Stimulated activated naive CD4-positive, alpha-beta T cell (primary cell): ENCODE measurements at regions not wholly inside any gene's neighbourhood (a gene's known extent, or its start where the extent isn't known, plus 50 kb on each side); places are given as distances from the start of the nearest gene placed in this dataset.

Experiments
- DNase-seq, 6 experiments: peaks; one replicate each; lab custom pipeline; 2025; lab: John Stamatoyannopoulos, UW

- no peak for DNase-seq
Measured at GRCh38 chr6:90870561-90870960, 283.7 kb upstream of the MAP3K7 start.

DNA sequence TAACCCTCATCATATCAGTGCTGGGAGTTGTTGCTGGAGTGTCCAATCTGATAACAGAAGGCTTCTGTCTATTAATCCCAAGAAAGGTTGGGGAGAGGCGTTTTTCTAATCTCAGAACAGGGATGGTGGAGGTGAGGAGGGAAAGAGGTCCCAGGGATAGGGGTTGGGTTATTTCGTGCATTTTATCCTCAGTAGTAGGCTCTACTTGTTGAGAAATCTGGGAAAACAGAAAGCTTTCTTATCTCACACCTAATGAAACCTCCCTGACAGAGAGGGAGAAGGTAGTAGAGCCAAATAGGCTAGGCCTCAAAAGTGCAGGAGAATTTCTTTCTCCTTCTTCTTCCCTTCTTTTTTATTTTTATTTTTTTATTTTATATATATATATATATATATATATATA is 281.8 kb upstream of the MAP3K7 start:
- DNase-seq: no peak

GRCh38 chr6:90868256-90868655 is 281.4 kb upstream of the MAP3K7 start:
- DNase-seq: no peak

GRCh38 chr6:90865513-90865912 is 278.6 kb upstream of the MAP3K7 start:
- no peak for DNase-seq

- no peak for DNase-seq
Measured at GRCh38 chr6:90863043-90863442, 276.2 kb upstream of the MAP3K7 start.

GRCh38 chr6:90860822-90861601 is 274.1 kb upstream of the MAP3K7 start:
- DNase-seq: no peak

- DNase-seq: no peak
Measured at GRCh38 chr6:90859612-90860011, 272.7 kb upstream of the MAP3K7 start.

- DNase-seq: no peak
Measured at GRCh38 chr6:90859056-90859455, 272.2 kb upstream of the MAP3K7 start.

DNA sequence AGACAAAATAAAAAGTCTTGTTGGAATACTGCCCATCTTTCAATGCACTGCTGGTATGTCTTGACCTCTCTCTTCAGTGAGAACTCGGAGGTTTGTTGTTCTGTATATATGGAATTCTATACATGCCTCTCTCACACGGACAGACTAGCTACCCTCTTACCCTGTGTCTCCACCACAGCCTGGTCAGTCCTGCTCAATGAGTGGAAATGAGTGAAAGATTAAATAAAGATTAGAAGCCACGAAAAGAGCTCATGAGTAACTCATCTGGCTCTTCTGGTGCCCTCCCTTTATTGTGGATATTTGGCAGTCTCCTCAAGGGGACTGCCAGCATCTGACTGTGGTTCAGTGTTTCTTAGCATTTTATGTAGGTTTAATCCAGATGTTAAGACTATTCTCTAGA is 262.8 kb upstream of the MAP3K7 start:
- no peak for DNase-seq

- DNase-seq: no peak
Measured at GRCh38 chr6:90846824-90847223, 260.0 kb upstream of the MAP3K7 start.

DNA sequence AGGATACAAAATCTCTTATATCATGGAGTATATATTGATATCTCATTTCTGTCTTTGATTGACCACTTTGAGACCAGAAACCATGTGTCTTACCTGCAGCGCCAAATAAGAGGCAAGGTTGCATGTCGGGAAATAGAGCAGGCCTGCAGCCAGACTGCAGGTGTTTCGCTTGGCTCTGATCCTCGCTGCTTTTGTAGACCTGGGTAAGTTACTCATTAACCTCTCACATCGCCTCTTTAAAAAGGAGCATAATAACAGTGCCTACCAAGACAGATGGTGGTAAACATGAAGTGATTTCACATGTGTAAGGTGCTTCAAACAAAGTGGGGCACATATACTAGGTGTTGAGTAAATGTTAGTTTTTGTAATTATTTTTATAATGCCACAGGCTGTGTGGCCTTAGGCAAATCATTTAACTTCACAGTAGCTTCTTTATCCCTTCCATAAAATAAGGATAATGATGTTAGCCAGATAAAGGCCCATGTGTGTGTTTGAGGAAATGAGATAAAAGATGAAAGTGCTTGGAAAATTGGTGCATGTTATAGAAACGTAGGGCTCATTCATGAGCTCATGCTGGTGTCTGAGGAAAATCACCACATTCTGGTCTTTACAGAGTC is 248.8 kb upstream of the MAP3K7 start:
- DNase-seq: no peak

DNA sequence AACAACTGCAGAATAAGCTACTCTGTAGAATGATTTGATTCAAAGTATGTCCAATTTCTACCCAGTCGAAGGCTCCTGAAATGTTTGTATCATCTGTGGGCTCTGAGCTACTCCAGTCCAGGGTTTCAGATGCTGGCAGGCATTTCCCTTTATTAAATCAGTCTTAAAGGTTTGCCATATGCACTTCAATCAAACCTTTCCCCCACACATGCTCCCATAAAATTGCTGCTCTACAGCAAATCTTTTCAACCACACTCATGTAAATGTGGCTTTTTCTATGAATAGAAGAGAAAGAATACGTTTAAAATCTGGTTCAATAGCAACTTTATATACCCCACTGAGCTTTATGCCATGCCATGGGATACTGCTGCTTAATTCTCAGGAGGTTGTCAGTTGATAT is 242.4 kb upstream of the MAP3K7 start:
- DNase-seq: no peak

DNA sequence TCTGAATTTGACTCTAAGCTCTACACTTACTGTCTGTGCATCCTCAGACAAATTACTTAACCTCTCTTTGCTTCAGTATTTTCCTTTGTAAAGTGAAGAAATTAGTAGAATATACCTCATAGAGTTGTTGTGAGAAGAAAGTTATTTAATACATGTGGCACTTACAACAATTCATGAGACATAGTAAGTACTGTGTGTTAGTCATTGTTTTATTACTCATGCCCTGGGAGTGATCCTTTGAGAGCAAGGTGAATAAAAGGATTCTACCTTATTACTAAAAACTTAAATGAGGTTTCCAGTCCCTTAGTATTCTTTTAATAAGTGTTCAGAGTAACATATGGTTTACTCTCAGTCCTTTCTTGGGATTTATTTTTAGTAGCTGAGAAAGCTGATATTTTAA is 233.6 kb upstream of the MAP3K7 start:
- no peak for DNase-seq

GRCh38 chr6:90819483-90819882 is 232.6 kb upstream of the MAP3K7 start:
- no peak for DNase-seq

DNA sequence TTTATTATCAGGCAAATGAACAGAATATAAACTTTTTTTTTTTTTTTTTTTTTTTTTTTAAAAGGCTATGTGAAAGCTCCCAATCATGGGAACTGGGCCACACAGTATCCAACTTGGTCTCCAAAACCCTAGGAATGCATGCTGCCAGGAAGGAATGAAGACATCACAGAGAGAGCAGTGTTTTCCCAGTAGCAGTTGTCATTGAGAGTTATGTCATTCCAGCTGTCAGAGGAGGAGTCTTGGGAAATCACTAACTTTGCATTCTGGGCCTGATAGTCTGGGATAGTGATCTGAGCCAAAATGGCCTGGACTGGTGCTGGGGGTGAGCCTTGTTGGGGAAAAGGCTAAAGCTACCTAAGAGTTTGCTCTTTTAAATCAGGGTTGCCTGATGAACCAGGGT is 231.3 kb upstream of the MAP3K7 start:
- DNase-seq: no peak

DNA sequence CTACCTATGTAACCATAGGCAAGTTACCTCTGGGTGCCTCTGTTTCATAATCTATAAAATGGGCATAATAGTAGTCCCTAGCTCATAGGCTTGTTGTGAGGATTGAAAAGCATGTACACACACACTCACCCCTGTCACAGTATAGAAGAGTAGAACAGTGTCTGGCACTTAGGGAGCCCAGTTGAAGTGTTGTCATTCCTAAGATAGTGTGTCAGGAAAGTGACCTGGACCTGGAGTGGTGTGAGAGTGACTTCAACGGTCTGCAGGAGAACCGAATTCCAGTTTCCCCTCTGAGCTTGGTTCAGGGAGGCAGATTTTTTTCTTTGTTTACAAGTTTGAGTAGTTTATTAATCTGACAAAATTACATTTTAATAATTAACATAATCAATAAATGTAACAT is 229.9 kb upstream of the MAP3K7 start:
- no peak for DNase-seq

DNA sequence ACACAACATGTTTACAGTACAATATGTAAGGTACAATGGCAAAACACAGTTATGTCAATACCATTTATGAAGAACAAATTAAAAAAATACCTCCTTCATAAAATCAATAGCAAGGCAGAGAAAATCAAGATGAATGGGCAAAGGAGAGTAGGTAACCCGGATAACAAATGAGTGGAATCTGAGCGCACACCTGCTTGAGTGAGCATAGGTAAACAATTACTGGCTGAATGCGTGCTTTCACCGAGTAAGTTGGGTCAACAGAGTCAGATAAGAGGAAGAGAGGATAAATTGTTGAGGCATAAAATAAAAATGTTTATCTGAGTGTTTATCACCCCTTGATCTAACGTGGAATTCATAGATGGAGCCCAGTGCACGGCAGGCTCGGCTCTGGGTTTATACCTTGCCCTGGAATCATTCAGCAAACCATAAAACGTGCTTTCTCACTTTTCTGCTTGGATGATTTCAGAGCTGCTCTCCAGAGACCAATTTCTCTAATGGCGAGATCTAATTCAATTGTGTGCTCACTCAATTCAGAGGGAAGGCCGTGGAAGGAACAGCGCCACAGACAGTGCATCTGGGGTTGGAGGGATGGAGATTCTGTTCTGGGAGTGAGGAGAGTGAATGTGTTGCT is 224.8 kb upstream of the MAP3K7 start:
- DNase-seq: no peak

DNA sequence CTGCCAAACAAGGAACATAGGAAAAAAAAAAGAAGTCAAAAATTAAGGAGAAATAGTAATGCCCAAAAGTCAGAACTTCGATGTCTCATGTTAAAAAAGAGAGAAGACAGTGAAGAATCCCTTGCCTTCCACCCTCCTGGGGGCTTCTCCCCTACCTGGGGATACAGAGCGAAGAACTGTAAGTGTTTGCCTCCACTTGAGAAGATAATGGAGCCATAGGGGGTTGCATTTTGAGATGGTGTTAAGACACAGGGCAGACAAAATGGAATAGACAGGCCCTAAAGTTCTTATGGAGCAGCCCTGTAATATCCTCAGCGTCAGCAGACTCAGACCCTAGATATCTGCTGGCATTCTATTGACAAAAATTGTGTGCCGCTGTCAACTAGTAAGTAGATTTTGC is 222.2 kb upstream of the MAP3K7 start:
- no peak for DNase-seq

DNA sequence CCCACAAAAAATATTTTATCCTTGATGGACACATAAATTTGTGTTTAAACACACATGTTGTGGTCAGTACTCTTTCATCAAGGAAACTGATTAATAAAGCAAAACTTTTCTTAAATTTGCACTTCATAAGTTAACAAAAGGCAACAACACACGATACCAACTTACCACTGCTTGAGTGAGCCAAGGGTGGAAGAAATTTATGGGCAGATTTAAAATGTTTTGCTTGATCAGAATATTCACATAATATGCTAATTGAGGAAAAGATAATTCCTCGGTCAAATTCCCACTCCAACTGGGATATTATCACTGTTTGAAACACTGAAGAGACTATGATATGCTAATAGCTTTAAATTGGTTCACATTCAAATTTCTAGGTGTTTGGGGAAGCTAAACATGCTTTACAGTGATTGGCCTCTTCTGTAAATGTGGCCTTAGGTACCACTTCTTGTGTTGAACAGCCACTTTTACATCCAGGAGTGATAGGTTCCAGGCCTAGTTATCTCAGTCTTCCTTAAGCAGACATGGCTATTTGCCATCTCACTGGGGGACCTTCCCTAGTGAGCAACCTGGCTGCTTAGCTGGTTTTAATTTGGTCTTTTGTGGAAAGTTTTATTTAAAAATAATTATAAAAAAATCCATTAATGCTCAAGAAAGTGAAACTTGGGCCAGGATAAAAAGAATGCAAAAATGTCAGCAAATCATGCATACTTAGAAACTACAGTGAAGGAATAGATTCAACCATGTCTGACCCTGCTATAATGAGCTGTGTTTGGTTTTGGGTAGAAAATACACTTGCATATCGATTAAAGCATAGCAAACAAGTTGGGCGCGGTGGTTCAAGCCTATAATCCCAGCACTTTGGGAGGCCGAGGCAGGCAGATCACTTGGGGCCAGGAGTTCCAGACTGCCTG is 221.2 kb upstream of the MAP3K7 start:
- DNase-seq: no peak

- no peak for DNase-seq
Measured at GRCh38 chr6:90805619-90806155, 218.8 kb upstream of the MAP3K7 start.

DNA sequence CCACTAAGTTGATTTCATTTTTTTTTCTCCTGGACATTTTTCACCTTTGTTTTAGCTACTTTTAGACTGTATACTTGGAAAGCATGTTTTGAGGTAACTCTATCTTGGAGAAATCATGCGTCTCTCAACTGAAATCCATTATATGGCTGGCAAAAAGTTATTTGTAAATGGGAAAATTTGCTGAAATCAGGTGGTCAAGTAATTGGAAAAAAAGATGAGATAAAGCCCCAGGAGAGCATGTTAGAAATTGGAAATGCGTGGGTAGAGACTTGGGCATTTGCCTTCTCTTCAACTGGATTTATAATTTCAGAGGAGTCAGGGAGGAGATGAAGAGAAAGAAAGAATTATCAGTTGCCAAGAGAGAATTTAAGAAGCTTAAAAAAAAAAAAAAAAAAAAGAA is 217.1 kb upstream of the MAP3K7 start:
- DNase-seq: no peak

- DNase-seq: no peak
Measured at GRCh38 chr6:90795078-90795477, 208.2 kb upstream of the MAP3K7 start.
